ENCODE measurements at regions not wholly inside any gene's neighbourhood (a gene's known extent, or its start where the extent isn't known, plus 50 kb on each side); places are given as distances from the start of the nearest gene placed in this dataset.

- Histone ChIP-seq H2AFZ (ENCODE audit: low read depth, low read length, severe bottlenecking) (no peak overlapping the region), H3K36me3 (ENCODE audit: low read length) (no peaks in the 10 kb centered on the region), H3K4me3 (ENCODE audit: insufficient read depth, low read length, poor library complexity, severe bottlenecking) (no peak overlapping the region), H3K4me2 (ENCODE audit: low read depth, low read length, poor library complexity, severe bottlenecking) (no peak overlapping the region), H3K79me2 (ENCODE audit: insufficient read depth, low read length) (no peaks in the 10 kb centered on the region), H3K9me2 (replicated peaks; ENCODE audit: insufficient read depth, low read length) (no peaks in the 10 kb centered on the region), H3F3A (ENCODE audit: insufficient read depth) (no peaks in the 10 kb centered on the region), H4K20me1 (ENCODE audit: low read depth, low read length) (no peaks in the 10 kb centered on the region), H3K9me3 (ENCODE audit: insufficient read depth, low read length) (no peaks in the 10 kb centered on the region), H3K27ac (ENCODE audit: low read depth, low read length) (no peak overlapping the region), H3K27me3 (ENCODE audit: low read length) (no peaks in the 10 kb centered on the region), H3K9ac (ENCODE audit: low read length) (no peak overlapping the region)
- no peak for TF ChIP-seq EZH2phosphoT487 (conservative IDR thresholded peaks at IDR 0.05; ENCODE audit: low read length)
- no peak for TF ChIP-seq CTCF (IDR thresholded peaks at IDR 0.05; ENCODE audit: insufficient read depth, low read length, poor library complexity, severe bottlenecking)
These were observed 69.2 kb downstream of the MRPL14 start for GRCh38 chr6:44057931-44058616.

- Histone ChIP-seq H2AFZ (ENCODE audit: low read depth, low read length, severe bottlenecking) (no peak overlapping the region), H3K79me2 (ENCODE audit: insufficient read depth, low read length) (no peaks in the 10 kb centered on the region), H4K20me1 (ENCODE audit: low read depth, low read length) (no peaks in the 10 kb centered on the region), H3K4me3 (ENCODE audit: insufficient read depth, low read length, poor library complexity, severe bottlenecking) (no peak overlapping the region), H3K36me3 (ENCODE audit: low read length) (no peaks in the 10 kb centered on the region), H3K27ac (ENCODE audit: low read depth, low read length) (no peak overlapping the region), H3K9me2 (replicated peaks; ENCODE audit: insufficient read depth, low read length) (no peaks in the 10 kb centered on the region), H3K9me3 (ENCODE audit: insufficient read depth, low read length) (no peaks in the 10 kb centered on the region), H3K27me3 (ENCODE audit: low read length) (no peaks in the 10 kb centered on the region), H3F3A (ENCODE audit: insufficient read depth) (no peaks in the 10 kb centered on the region), H3K4me2 (ENCODE audit: low read depth, low read length, poor library complexity, severe bottlenecking) (no peak overlapping the region), H3K9ac (ENCODE audit: low read length) (no peak overlapping the region)
- TF ChIP-seq EZH2phosphoT487 (conservative IDR thresholded peaks at IDR 0.05; ENCODE audit: low read length), result no peak
- no peak for TF ChIP-seq CTCF (IDR thresholded peaks at IDR 0.05; ENCODE audit: insufficient read depth, low read length, poor library complexity, severe bottlenecking)
These were observed 69.9 kb downstream of the MRPL14 start for GRCh38 chr6:44057238-44057930.

- Histone ChIP-seq H3K9me3 (ENCODE audit: insufficient read depth, low read length) (no peaks in the 10 kb centered on the region), H4K20me1 (ENCODE audit: low read depth, low read length) (no peaks in the 10 kb centered on the region), H3K9ac (ENCODE audit: low read length) (no peak overlapping the region), H3F3A (ENCODE audit: insufficient read depth) (no peaks in the 10 kb centered on the region), H3K79me2 (ENCODE audit: insufficient read depth, low read length) (no peaks in the 10 kb centered on the region), H3K4me2 (ENCODE audit: low read depth, low read length, poor library complexity, severe bottlenecking) (no peak overlapping the region), H3K36me3 (ENCODE audit: low read length) (no peaks in the 10 kb centered on the region), H3K9me2 (replicated peaks; ENCODE audit: insufficient read depth, low read length) (no peaks in the 10 kb centered on the region), H3K4me3 (ENCODE audit: insufficient read depth, low read length, poor library complexity, severe bottlenecking) (no peak overlapping the region), H3K27ac (ENCODE audit: low read depth, low read length) (no peak overlapping the region), H3K27me3 (ENCODE audit: low read length) (no peaks in the 10 kb centered on the region), H2AFZ (ENCODE audit: low read depth, low read length, severe bottlenecking) (no peak overlapping the region)
- TF ChIP-seq EZH2phosphoT487 (conservative IDR thresholded peaks at IDR 0.05; ENCODE audit: low read length) (no peak), CTCF (IDR thresholded peaks at IDR 0.05; ENCODE audit: insufficient read depth, low read length, poor library complexity, severe bottlenecking) (no peak)
These were observed 70.6 kb downstream of the MRPL14 start for GRCh38 chr6:44056392-44057237.

Measured in SU-DHL-6 (cell line).